ENCODE measurements at regions not wholly inside any gene's neighbourhood (a gene's known extent, or its start where the extent isn't known, plus 50 kb on each side); places are given as distances from the start of the nearest gene placed in this dataset.
"Not testable (repeated sequence)": the region's sequence is repeated elsewhere in the genome, so short reads cannot be mapped to it uniquely, and the experiment has no call there.

GRCh38 chr5:163569284-163569683 is 63.9 kb downstream of the MAT2B start:
- DNase-seq, result no peak

DNA sequence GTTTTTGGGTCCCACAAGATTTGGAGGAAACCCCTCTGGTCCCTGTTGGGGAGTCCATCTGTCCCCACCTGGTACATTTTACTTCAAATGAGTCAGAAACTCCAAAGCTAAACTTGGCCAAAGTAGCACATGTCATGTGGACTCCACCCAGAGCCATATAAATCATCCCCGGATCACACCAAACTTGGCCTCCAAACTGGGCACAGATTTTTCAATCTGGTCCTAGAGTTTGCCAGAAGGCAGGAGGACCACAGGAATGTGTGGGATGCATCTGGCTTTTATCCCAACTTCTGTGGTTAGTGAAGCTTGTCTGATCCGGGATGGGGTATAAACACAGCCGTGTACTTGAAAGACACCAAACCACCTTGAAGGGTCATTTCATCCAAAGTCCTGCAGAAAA is 66.3 kb downstream of the MAT2B start:
- DNase-seq, result no peak

- no peak for DNase-seq
Observed at GRCh38 chr5:163574472-163575440, 69.3 kb downstream of the MAT2B start.

GRCh38 chr5:163578652-163579051 is 73.2 kb downstream of the MAT2B start:
- no peak for DNase-seq

DNA sequence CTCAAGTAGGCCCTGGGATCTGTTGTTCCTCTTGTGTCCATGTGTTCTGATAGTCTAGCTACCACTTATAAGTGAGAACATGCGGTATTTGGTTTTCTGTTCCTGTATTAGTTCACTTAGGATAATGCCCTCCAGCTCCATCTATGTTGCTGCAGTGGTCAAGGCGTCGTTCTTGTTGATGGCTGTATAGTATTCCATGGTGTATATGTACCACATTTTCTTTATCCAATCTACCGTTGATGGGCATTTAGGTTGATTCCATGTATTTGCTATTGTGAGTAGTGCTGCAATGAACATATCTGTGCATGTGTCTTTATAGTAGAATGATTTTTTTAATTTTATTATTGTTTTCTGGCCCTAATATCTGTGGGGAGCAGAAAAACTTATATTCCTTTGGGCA is 74.3 kb downstream of the MAT2B start:
- no peak for DNase-seq

DNA sequence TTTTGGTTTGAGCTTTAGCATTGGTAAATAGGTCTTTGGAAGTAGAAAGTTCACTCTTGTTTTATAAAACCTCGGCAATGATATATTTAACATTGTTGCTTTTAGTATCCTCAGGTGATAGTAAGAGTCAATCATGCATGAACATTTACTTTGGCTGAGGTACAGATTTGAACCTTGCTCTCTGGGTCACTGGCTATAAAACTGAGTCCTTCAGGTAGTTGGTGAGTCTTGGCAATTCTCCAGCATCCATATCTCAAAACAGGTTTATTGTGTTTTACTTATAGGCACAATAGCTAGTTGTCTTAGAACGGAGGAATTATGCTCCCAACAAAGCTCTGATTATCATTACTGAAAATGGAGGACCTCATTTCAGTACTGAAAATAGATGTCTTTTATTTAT is 75.1 kb downstream of the MAT2B start:
- no peak for DNase-seq

GRCh38 chr5:163583491-163584153 is 78.2 kb downstream of the MAT2B start:
- not testable (repeated sequence) for DNase-seq

DNA sequence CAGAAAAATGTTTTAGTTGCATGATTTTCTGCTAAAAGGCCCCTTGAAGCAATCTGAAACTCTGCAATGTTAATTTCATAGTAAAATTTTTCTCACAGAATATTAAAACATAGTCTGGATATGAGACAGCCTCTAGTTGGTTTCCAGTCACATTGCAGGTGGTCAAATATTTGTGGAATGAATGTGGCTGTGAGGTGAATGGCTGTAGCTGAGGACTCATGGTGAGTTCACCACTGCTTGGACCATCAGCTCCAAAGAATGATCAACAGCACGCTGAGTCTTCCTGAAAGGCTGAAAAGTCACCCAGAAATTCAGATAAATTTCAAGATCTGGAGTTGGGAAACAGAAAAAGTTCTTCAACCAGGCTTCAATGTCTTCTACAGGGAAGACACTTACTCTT is 79.8 kb downstream of the MAT2B start:
- DNase-seq, result no peak

DNA sequence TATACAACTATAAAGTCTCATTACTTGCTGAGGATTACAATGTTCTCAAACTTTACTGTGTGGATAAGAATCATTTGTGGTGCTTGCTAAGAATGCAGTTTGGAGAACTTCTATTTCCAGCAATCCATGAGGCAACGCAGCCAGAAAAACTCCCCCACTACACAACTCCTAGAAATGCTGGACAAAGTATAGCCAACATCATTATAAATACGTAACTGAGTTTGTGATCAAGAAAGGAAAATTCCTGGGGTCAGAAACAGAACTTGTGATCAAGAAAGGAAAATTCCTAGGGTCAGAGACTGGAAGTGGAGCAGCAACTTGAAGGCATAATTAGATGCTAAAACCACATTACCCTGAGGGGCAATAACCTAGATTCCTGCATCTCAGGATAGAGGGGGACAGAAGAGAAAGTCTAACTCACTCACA is 81.1 kb downstream of the MAT2B start:
- DNase-seq, result no peak

- DNase-seq, result no peak
Observed at GRCh38 chr5:163594951-163595350, 89.5 kb downstream of the MAT2B start.

- DNase-seq, result no peak
Observed at GRCh38 chr5:163595932-163596607, 90.7 kb downstream of the MAT2B start.

- DNase-seq, result no peak
Observed at GRCh38 chr5:163596608-163597315, 91.3 kb downstream of the MAT2B start.

DNA sequence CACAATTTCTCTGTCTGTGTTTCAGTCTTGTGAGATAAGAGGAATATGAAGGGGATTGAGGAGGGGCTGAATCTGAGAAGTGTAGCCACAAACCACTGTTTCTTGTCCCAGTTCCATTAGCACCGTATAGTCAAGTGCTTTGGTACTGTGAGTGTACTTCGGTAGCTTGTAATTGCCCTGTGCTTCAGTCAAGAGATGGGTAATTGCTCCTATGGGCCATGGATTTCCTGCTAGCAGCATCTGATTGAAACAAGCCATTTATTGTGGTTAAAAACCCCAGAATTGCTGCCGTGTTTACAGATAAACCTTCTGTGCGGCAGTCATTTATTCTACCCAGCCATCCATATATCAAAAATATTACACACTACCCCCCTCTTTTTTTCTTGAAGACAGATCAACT is 98.6 kb downstream of the MAT2B start:
- DNase-seq, result no peak

GRCh38 chr5:163607256-163607655 is 101.8 kb downstream of the MAT2B start:
- no peak for DNase-seq

- no peak for DNase-seq
Observed at GRCh38 chr5:163608621-163609020, 103.2 kb downstream of the MAT2B start.

DNA sequence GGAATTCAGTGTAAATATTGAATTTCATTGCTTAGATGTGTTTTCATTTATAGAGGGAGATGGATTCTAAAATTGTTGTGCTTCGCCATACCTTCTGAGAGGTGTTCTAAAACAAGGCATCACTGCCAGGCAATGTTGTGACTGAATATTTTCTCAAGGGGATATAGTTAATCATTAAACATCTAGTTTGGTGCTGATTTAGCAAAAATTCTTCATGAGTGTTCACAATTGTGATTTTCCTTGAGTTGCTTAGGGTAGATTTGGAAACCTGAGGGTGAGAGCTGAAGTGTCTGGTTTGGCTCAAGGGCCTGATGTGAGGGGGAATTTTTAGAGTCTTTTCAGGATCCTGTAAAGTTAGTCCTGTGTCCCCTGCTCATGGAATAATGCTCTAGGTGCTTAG is 104.5 kb downstream of the MAT2B start:
- DNase-seq, result no peak

GRCh38 chr5:163612358-163613149 is 107.1 kb downstream of the MAT2B start:
- no peak for DNase-seq

- no peak for DNase-seq
Observed at GRCh38 chr5:163613150-163613442, 107.7 kb downstream of the MAT2B start.

- no peak for DNase-seq
Observed at GRCh38 chr5:163614787-163615186, 109.4 kb downstream of the MAT2B start.

DNA sequence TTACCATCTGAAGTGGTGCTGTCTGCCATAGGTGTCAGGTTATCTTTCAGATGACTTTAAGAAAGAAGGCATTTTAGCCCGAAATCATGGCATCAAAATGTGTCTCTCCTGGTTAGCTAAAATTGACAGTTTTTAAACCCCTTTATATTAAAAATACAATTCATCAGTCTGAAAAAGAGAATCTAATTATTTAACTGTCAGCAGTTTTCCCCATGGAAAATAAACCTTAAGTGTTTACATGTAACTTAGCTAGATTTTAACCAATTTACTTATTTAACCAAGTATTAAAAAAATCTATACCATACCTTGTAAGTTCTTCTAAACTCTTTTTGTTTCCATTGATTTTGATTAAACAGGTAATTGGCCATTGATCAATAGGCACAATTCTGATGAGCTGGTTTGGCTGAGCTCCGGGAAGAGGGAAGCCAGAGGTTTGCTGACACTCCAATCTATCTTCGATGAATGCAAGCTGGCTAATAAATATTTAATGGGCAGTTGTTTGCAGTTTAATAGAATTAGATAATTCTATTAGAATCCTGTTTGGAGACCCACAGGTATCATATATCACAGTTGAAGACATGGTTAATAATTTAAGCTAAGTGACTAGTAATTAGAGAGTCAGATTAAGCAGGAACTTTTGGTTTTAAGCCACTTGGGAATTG is 114.0 kb downstream of the MAT2B start:
- no peak for DNase-seq

DNA sequence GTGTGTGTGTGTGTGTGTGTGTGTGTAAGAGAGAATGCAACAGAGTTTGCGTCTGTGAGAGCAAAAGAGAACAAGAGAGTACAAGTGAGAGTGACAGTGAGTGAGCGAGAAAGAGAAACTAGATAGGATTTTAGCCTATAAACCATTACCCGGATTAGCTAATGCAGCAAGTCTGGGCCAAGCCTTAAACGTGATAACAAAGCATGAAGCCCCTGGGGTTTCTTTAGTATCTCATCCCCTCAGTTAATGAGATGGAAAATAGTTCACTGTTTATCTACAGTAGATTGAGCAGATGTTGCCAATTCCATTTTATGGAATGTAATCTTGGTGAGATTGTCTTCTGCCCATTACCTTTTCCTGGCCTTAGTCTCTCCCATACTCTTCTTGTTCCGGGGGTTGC is 114.5 kb downstream of the MAT2B start:
- no peak for DNase-seq

- no peak for DNase-seq
Observed at GRCh38 chr5:163622799-163623198, 117.4 kb downstream of the MAT2B start.

All from bone marrow (tissue), 2 donors.